Ramos (cell line): ENCODE measurements at regions not wholly inside any gene's neighbourhood (a gene's known extent, or its start where the extent isn't known, plus 50 kb on each side); places are given as distances from the start of the nearest gene placed in this dataset.

Source experiments
- in situ Hi-C: fragments of 300-500 bp; cut with MboI; formaldehyde crosslinking; loops from one replicate; pipeline ENCODE4 v1.14.3; 2022; ENCODE audit warnings: low sequenced_read_pairs; ENCODE audit not compliant: unreplicated experiment

GRCh38 chr10:21329995-21330627 lies 195.4 kb downstream of the SKIDA1 start:
- in situ Hi-C loops = no loop called here

- in situ Hi-C loops = no loop called here
Observed at GRCh38 chr10:21327289-21327993, 198.0 kb downstream of the SKIDA1 start.

- in situ Hi-C loops = no loop called here
Observed at GRCh38 chr10:21326594-21327288, 198.7 kb downstream of the SKIDA1 start.

GRCh38 chr10:21318540-21319167 lies 206.8 kb downstream of the SKIDA1 start:
- in situ Hi-C loops = no loop called here

GRCh38 chr10:21317902-21318301 lies 207.6 kb downstream of the SKIDA1 start:
- in situ Hi-C loops = no loop called here

GRCh38 chr10:21315645-21316220 lies 209.7 kb downstream of the SKIDA1 start:
- in situ Hi-C loops = no loop called here

- in situ Hi-C loops = no loop called here
Observed at GRCh38 chr10:21314906-21315644, 210.4 kb downstream of the SKIDA1 start.

- in situ Hi-C loops = no loop called here
Observed at GRCh38 chr10:21314111-21314626, 211.3 kb downstream of the SKIDA1 start.

GRCh38 chr10:21313691-21314090 lies 211.8 kb downstream of the SKIDA1 start:
- in situ Hi-C loops = no loop called here

- in situ Hi-C loops = no loop called here
Observed at GRCh38 chr10:21311426-21311825, 214.1 kb downstream of the SKIDA1 start.

GRCh38 chr10:21309427-21309826 lies 216.1 kb downstream of the SKIDA1 start:
- in situ Hi-C loops = no loop called here

GRCh38 chr10:21308946-21309345 lies 216.5 kb downstream of the SKIDA1 start:
- in situ Hi-C loops = no loop called here

- in situ Hi-C loops = no loop called here
Observed at GRCh38 chr10:21308018-21308417, 217.5 kb downstream of the SKIDA1 start.

- in situ Hi-C loops = no loop called here
Observed at GRCh38 chr10:21304608-21305007, 220.9 kb downstream of the SKIDA1 start.

- in situ Hi-C loops = no loop called here
Observed at GRCh38 chr10:21304198-21304597, 221.3 kb downstream of the SKIDA1 start.

GRCh38 chr10:21300551-21300950 lies 224.9 kb downstream of the SKIDA1 start:
- in situ Hi-C loops = no loop called here

GRCh38 chr10:21299330-21299729 lies 226.2 kb downstream of the SKIDA1 start:
- in situ Hi-C loops = loop anchor here (25.0 kb wide), 1 partner anchor 438 kb away; no protein-coding TSS in a partner anchor

GRCh38 chr10:21298701-21299100 lies 226.8 kb downstream of the SKIDA1 start:
- in situ Hi-C loops = loop anchor here (25.0 kb wide), 1 partner anchor 439 kb away; no protein-coding TSS in a partner anchor

GRCh38 chr10:21297603-21298383 lies 227.7 kb downstream of the SKIDA1 start:
- in situ Hi-C loops = loop anchor here (25.0 kb wide), 1 partner anchor 440 kb away; no protein-coding TSS in a partner anchor
